ENCODE measurements at regions not wholly inside any gene's neighbourhood (a gene's known extent, or its start where the extent isn't known, plus 50 kb on each side); places are given as distances from the start of the nearest gene placed in this dataset.

DNA sequence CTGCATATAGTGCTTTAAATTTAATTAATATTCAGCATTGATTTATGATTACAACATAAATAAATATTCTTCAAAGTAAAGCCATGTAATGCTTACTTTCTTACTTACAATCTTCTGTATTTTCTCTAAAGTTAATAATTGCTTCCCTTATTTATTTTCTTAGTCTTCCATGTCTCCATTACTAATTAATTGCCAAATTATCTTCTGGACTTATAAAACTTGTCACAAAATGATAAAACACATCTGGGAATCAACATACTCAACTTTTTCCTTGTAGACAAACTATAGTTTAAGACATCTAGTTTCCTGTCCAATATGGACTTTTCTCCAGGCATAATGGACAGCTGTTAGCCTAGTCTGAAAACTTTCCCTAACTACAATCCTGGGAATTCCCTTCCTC, 466.6 kb downstream of the FLRT2 start:
- H3K4me1 Mint-ChIP-seq = no peaks in the 10 kb centered on the region
- CTCF ChIA-PET = no interaction called here
- H3K36me3 Mint-ChIP-seq (ENCODE audit: low read depth) = no peaks in the 10 kb centered on the region
- H3K4me3 Mint-ChIP-seq = no peak overlapping the region
- no peak overlapping the region for H3K27ac Mint-ChIP-seq
- POLR2A ChIA-PET = no interaction called here
- no peak for DNase-seq
- no peaks in the 10 kb centered on the region for H3K27me3 Mint-ChIP-seq
- no peaks in the 10 kb centered on the region for H3K9me3 Mint-ChIP-seq

DNA sequence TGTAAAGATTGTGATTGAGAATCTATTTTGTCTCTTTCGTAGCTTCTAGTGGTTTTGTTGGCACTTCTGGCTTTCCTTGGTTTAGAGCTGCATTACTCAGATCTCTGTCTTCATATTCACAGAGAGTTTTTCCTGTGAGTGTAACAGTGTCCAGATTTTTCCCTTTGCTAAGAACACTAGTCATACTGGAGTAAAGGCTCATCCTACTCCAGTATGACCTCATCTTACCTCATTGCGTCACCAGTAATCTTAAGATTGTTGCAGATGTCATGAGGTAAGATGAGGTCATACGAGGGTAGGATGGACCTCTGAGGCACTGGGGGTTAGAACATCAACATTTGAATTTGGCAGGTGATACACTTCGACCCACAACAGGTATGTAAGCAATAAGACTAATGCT, 461.2 kb downstream of the FLRT2 start:
- Mint-ChIP-seq H3K27ac (no peak overlapping the region), H3K4me1 (no peaks in the 10 kb centered on the region), H3K9me3 (no peaks in the 10 kb centered on the region), H3K36me3 (ENCODE audit: low read depth) (no peaks in the 10 kb centered on the region), H3K27me3 (no peaks in the 10 kb centered on the region), H3K4me3 (no peak overlapping the region)
- CTCF ChIA-PET = no interaction called here
- POLR2A ChIA-PET = no interaction called here
- DNase-seq = no peak

DNA sequence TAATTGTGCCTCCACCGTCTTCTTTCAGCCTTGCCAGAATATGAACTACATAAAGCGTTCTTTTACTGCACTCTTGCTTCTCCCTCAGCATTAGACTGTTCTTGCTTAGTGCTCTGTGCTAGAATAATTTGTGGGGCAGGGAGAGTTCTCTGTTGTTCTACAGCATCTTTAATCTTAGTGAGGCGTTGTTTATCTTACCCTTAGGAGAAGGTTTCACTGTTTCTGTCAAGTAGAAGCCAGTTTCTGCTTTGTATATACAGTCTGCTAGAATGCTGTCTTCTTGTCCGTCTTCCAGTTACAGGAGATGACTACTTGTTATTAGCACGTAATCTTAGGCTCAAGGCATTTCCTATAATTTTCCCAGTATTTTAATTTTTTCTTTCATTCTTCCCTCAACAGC, 458.0 kb downstream of the FLRT2 start:
- Mint-ChIP-seq H3K4me1 (no peaks in the 10 kb centered on the region), H3K36me3 (ENCODE audit: low read depth) (no peaks in the 10 kb centered on the region), H3K9me3 (no peaks in the 10 kb centered on the region), H3K4me3 (no peak overlapping the region), H3K27me3 (no peaks in the 10 kb centered on the region), H3K27ac (no peak overlapping the region)
- CTCF ChIA-PET = no interaction called here
- no peak for DNase-seq
- POLR2A ChIA-PET = no interaction called here

DNA sequence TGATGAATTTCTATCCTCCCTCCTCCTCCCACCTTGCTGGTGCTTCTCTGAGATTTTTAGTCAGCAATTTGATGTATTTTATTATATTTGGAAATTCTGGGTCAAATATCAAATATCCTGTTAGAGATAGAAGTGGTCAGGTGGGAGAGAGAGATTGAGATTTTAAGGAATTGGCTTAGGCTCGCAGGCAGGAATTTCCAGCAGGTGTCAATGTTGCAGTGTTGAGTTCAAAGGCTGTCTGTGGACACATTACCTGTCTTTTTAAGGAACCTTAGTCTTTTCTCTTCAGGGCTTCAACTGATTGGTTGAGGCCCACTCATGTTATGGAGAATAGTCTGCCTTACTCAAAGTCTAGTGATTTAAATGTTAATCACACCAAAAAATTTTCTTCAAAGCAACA, 457.3 kb downstream of the FLRT2 start:
- Mint-ChIP-seq H3K4me1 (no peaks in the 10 kb centered on the region), H3K36me3 (ENCODE audit: low read depth) (no peaks in the 10 kb centered on the region), H3K9me3 (no peaks in the 10 kb centered on the region), H3K4me3 (no peak overlapping the region), H3K27ac (no peak overlapping the region), H3K27me3 (no peaks in the 10 kb centered on the region)
- no peak for DNase-seq
- ChIA-PET CTCF (no interaction called here), POLR2A (no interaction called here)

DNA sequence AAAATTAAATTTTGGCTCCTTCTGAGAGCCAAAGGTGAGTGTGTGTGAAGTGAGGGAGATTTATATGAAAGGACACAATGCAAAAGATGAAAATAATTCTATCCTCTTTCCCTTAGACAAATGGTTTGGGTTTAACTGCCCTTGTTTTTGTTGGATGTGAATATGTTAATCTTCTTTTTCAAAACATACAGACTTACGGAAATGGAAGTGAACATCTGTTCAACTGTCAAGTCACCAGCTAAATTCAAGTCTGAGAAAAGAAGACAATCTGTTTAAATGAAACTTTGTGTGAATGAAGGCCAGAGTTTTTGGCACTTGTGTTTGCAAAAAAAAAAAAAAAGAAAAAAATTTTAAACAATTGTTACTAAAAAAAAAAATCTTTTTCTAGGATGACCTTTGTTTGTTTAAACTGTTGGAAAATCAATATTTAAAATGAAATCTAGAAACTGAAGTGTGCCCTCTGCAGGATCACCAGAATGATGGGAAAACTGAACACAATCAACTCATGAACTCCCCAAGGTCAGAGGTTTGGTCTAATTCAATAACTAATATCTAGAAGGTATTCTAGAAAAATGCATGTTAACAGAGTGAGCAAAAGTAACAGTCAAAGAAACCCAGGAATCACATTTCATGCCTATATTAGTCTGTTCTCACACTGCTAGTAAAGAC, 448.8 kb downstream of the FLRT2 start:
- H3K9me3 Mint-ChIP-seq = peaks cover 1% of the 10 kb centered on the region
- H3K36me3 Mint-ChIP-seq (ENCODE audit: low read depth) = peaks cover 5% of the 10 kb centered on the region
- no peaks in the 10 kb centered on the region for H3K4me1 Mint-ChIP-seq
- H3K27me3 Mint-ChIP-seq = no peaks in the 10 kb centered on the region
- POLR2A ChIA-PET = no interaction called here
- no peak overlapping the region for H3K27ac Mint-ChIP-seq
- CTCF ChIA-PET = no interaction called here
- no peak overlapping the region for H3K4me3 Mint-ChIP-seq
- no peak for DNase-seq

DNA sequence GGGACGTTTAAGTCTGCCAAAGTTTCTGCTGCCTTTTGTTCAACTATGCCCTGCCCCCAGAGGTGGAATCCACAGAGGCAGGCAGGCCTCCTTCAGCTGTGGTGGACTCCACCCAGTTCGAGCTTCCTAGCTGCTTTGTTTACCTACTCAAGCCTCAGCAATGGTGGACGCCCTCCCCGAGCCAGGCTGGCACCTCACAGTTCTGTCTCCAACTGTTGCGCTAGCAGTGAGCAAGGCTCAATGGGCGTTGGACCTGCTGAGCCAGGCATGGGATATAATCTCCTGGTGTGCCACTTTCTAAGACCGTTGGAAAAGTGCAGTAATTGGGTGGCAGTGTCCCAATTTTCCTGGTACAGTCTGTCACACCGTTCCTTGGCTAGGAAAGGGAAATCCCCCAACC, 444.7 kb downstream of the FLRT2 start:
- peaks cover 5% of the 10 kb centered on the region for H3K36me3 Mint-ChIP-seq (ENCODE audit: low read depth)
- H3K27ac Mint-ChIP-seq = no peak overlapping the region
- ChIA-PET POLR2A (no interaction called here), CTCF (no interaction called here)
- no peaks in the 10 kb centered on the region for H3K27me3 Mint-ChIP-seq
- H3K4me3 Mint-ChIP-seq = no peak overlapping the region
- no peak for DNase-seq
- no peaks in the 10 kb centered on the region for H3K4me1 Mint-ChIP-seq
- peaks cover 13% of the 10 kb centered on the region for H3K9me3 Mint-ChIP-seq

DNA sequence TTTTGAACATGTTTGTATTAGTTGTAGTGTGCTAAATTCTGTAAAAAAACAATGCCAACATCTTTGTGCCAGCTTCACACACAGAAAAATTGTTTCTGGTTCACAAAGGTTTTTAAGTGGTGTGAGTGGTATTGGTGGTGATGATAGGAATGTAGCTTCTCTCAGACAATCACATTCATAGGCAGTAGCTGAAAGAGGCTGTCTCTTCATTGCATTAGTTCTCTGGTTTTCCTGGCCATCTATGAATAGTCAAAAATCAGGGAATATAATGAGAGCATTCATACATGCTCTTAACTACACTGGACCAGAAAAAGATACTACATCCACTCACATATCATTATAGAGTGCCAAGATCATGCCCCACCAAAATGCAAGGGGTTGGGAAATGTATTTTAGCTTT, 433.5 kb downstream of the FLRT2 start:
- H3K27me3 Mint-ChIP-seq = no peaks in the 10 kb centered on the region
- no peak for DNase-seq
- H3K9me3 Mint-ChIP-seq = no peaks in the 10 kb centered on the region
- no peak overlapping the region for H3K4me3 Mint-ChIP-seq
- CTCF ChIA-PET = no interaction called here
- no peak overlapping the region for H3K27ac Mint-ChIP-seq
- POLR2A ChIA-PET = no interaction called here
- H3K36me3 Mint-ChIP-seq (ENCODE audit: low read depth) = no peaks in the 10 kb centered on the region
- H3K4me1 Mint-ChIP-seq = no peaks in the 10 kb centered on the region

DNA sequence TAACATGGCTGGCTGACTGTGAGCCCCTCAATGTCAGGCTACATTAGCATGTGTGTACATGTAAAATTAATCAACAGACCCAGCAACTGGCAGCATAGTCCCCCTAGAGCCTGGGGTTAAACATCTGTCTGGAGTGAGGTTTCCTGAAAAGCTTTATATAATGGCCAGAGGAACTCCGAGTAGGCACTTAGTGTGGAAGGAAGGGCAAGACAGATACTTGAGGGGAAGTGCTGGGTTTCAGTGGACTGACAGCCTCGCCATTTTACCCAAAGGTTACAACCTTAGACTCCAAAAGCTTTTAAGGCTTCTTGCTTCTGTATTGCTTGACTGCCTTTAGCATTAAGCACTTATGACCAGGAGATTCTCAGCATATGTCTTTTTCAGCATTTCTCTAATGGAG, 430.8 kb downstream of the FLRT2 start:
- Mint-ChIP-seq H3K36me3 (ENCODE audit: low read depth) (no peaks in the 10 kb centered on the region), H3K27me3 (no peaks in the 10 kb centered on the region), H3K4me1 (no peaks in the 10 kb centered on the region), H3K4me3 (no peak overlapping the region), H3K27ac (no peak overlapping the region), H3K9me3 (no peaks in the 10 kb centered on the region)
- ChIA-PET CTCF (interaction anchor here (0.6 to 1.4 kb wide), 2 partner anchors 11 to 23 kb away, joined by 3 read pairs; no protein-coding TSS in a partner anchor), POLR2A (no interaction called here)
- no peak for DNase-seq

DNA sequence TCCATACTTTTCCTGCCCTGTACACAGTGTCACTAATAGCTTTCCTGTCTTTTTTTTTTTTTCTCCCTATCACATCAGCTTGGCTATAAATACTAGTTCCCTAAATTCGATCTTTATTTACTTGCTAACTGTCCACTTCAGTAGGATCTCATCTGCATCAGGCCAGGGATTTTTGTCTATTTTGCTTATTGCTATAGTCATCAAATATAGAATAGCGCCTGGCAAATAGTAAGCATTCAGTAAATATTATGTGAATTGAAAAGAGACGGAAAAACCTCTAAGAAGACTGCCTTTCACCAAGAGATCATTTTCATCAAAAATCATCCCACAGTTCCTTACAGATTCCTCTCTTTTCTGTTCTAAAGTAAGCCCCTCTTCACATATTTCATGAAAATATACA, 429.1 kb downstream of the FLRT2 start:
- Mint-ChIP-seq H3K4me1 (no peaks in the 10 kb centered on the region), H3K9me3 (no peaks in the 10 kb centered on the region), H3K36me3 (ENCODE audit: low read depth) (no peaks in the 10 kb centered on the region), H3K4me3 (no peak overlapping the region), H3K27ac (no peak overlapping the region), H3K27me3 (no peaks in the 10 kb centered on the region)
- no peak for DNase-seq
- ChIA-PET CTCF (no interaction called here), POLR2A (no interaction called here)

DNA sequence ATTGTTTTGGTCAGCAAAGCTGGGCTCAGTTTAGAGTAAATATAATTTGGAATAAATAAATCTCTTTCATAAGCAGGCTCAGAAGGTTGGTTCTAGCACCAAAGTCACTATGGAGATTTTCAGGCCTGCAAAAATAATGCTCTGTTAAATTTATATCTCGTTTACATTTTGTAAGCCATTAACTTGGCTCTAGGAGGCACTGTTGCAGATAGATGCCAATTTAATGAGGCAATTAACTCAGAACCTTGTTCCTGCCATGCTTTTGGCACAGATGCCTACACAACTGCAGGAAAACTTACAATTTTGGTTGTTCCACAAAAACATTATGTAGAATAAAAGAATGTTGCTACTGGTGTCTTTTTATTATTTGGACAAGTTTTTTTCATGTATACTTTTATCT, 428.1 kb downstream of the FLRT2 start:
- Mint-ChIP-seq H3K36me3 (ENCODE audit: low read depth) (no peaks in the 10 kb centered on the region), H3K4me3 (no peak overlapping the region), H3K4me1 (no peaks in the 10 kb centered on the region), H3K27ac (no peak overlapping the region), H3K9me3 (no peaks in the 10 kb centered on the region), H3K27me3 (no peaks in the 10 kb centered on the region)
- CTCF ChIA-PET = no interaction called here
- POLR2A ChIA-PET = no interaction called here
- DNase-seq = no peak

DNA sequence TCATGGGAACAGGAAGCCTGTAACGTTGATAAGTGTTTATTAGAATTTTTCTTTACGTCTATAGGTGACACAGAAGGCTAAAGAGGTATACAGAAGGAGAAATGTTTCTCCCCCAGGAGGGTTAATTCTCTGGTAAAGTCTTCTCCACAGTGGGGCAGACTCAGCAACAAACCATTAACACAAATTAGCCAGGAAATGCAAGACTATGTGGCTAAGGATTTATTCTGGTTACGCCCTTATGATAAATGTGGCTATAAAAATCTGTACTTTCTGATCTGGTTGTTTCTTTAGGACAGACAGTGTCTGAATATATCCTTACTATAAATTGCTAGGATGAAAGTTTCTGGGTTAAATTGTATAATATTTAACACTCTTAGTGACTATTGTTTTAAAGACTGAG, 423.3 kb downstream of the FLRT2 start:
- DNase-seq = no peak
- ChIA-PET POLR2A (no interaction called here), CTCF (no interaction called here)
- Mint-ChIP-seq H3K4me1 (no peaks in the 10 kb centered on the region), H3K9me3 (peaks cover 1% of the 10 kb centered on the region), H3K4me3 (no peak overlapping the region), H3K27me3 (no peaks in the 10 kb centered on the region), H3K36me3 (ENCODE audit: low read depth) (peaks cover 2% of the 10 kb centered on the region), H3K27ac (no peak overlapping the region)

DNA sequence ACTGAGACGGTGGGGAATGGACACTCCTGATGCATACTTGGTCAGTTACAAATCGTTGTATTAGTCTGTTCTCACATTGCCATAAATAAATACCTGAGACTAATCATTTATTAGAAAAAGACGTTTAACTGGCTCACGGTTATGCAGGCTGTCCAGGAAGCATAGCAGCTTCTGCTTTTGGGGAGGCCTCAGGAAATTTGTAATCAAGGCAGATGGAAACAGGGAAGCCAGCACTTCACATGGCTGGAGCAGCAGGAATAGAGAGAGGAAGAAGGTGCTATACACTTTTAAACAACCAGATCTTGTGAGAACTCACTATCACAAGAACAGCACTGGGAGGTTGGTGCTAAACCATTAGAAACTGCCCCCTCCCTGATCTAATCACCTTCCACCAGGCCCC, 418.2 kb downstream of the FLRT2 start:
- H3K36me3 Mint-ChIP-seq (ENCODE audit: low read depth) = peaks cover 5% of the 10 kb centered on the region
- H3K27ac Mint-ChIP-seq = no peak overlapping the region
- ChIA-PET POLR2A (no interaction called here), CTCF (no interaction called here)
- no peak overlapping the region for H3K4me3 Mint-ChIP-seq
- H3K4me1 Mint-ChIP-seq = no peaks in the 10 kb centered on the region
- H3K27me3 Mint-ChIP-seq = no peaks in the 10 kb centered on the region
- no peak for DNase-seq
- H3K9me3 Mint-ChIP-seq = peaks cover 10% of the 10 kb centered on the region

DNA sequence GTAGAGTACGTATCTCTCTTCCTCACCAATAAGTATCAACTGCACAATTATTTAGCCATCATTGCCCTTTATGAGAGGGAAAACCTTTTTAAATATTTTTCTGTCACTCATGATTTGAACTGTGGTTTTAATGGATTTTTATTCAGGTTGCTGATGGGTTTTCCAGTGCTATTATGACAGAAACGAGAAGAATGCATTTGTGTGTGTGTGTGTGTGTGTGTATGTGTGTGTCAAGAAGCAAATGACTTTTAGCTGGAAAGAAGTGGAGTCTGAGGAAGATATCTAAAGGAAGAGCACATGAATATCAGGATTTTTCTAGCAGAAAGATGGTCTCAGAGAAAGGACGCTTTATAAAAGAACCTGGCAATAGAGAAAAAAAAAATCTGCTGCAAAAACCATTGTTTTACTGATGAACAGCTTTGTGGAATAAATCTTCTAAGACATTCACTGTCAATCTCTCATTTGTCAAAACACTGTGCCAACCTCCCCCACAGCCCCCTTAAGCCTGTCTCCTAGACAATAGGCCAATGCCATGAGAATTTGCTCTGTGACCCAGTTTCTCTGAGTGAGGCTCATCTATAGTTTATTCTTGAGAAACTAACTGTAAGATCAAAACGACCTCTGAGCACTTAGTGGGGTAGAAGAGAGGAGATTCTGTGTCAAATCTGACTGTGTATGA, 417.7 kb downstream of the FLRT2 start:
- Mint-ChIP-seq H3K9me3 (peaks cover 12% of the 10 kb centered on the region), H3K4me1 (no peaks in the 10 kb centered on the region), H3K36me3 (ENCODE audit: low read depth) (peaks cover 5% of the 10 kb centered on the region), H3K4me3 (no peak overlapping the region), H3K27ac (no peak overlapping the region), H3K27me3 (no peaks in the 10 kb centered on the region)
- POLR2A ChIA-PET = no interaction called here
- CTCF ChIA-PET = no interaction called here
- DNase-seq = no peak

DNA sequence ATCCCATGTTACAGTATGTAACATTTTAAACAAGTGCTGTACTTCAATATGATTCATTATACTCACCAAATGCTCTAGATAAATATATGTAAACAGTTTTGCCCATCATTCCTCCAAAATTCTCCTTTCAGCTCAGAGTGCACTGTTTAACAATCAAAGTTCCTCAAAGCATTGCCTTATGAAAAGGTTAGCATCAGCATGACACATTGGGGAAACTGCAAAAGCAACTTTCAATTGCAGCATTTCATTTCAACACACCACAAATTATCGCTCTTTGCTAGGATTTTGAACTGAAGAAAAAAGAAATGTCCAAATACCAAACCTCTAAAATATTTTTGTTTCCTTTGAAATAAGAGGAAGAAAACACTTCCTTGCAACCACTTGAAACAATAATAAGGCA, 413.2 kb downstream of the FLRT2 start:
- Mint-ChIP-seq H3K4me1 (peaks cover 5% of the 10 kb centered on the region), H3K4me3 (no peak overlapping the region), H3K27me3 (no peaks in the 10 kb centered on the region), H3K9me3 (peaks cover 21% of the 10 kb centered on the region), H3K36me3 (ENCODE audit: low read depth) (peaks cover 17% of the 10 kb centered on the region), H3K27ac (no peak overlapping the region)
- no peak for DNase-seq
- ChIA-PET POLR2A (no interaction called here), CTCF (no interaction called here)
